ENCODE measurements at regions not wholly inside any gene's neighbourhood (a gene's known extent, or its start where the extent isn't known, plus 50 kb on each side); places are given as distances from the start of the nearest gene placed in this dataset.

DNA sequence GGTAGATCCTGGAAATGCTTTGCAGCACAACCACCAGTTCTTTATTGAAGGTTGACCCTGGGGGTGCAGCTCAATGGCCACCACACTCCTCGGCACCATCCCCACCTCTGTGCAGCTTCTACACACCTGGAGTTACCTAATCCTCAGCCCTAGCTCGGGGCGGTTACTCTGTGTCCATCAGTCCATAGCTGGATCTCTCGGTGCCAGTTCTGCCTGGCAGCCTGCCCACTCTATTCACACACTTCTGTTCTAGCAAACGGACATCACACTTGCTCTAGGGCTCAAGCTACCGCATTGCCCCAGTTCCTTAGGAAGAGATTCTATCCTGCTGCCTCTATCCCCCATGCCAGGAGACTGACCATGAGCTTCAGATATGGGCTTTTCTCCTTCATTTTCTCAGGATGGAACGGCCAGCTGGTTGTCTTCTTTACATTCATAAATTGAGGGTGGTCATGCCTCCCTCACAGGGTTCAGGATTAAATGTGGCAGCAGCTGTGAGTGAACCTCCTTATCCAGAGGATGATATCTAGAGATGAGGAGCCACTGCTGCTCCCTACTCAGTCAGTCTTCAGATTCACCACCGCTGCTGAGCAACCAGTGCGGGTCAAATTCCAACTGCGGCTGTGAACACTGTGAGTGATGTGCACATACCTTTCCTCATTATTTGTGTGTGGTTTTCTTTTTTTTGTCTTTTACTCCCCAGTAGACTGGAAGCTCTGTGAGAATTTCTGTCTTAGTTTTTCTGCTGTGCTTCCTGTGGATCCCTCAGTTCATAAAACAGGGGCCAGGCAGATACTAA lies 66.9 kb upstream of the TRIB2 start:
- H3K4me1 ChIP-seq (ENCODE audit: control insufficient read depth in 2 of 2, insufficient read depth in 2 of 2, low read length in 2 of 2), result no peaks in the 10 kb centered on the region
- no peak overlapping the region for H3K4me3 Mint-ChIP-seq
- peaks cover 0 to 12% (median 0%) of the 10 kb centered on the region in 3 experiments for H3K9me3 ChIP-seq (ENCODE audit: control insufficient read depth in 2 of 3, low read length in 3 of 3)
- H3K9me3 Mint-ChIP-seq, result peaks cover 0 to 24% (median 11%) of the 10 kb centered on the region in 11 donors
- ChIA-PET POLR2A (interaction anchor here (1.0 kb wide), 1 partner anchor 133 kb away, joined by 3 read pairs; no protein-coding TSS in a partner anchor), CTCF (interaction anchor here (1.1 kb wide), 1 partner anchor 12 kb away, joined by 3 read pairs; no protein-coding TSS in a partner anchor)
- H3K4me3 ChIP-seq (ENCODE audit: low read length), result no peak overlapping the region
- peaks cover 0 to 20% (median 0%) of the 10 kb centered on the region in 5 donors for H3K27me3 Mint-ChIP-seq
- intact Hi-C loops (cut with micrococcal nuclease), result no loop called here
- H3K4me1 Mint-ChIP-seq, result peaks cover 2 to 30% (median 10%) of the 10 kb centered on the region in 7 donors
- DNase-seq, result no peak
- ATAC-seq, result no peak
- peak overlapping the region in 1 of 9 donors; percentile 76 for H3K27ac Mint-ChIP-seq
- peaks cover 0 to 11% (median 0%) of the 10 kb centered on the region in 5 donors for H3K36me3 Mint-ChIP-seq
- H3K36me3 ChIP-seq (ENCODE audit: control insufficient read depth in 2 of 3, insufficient read depth in 3 of 3, low read length in 3 of 3), result no peaks in the 10 kb centered on the region
- H3K27ac ChIP-seq (ENCODE audit: low read depth, low read length), result no peak overlapping the region
- no peaks in the 10 kb centered on the region for H3K27me3 ChIP-seq (ENCODE audit: control insufficient read depth in 2 of 2, insufficient read depth in 2 of 2, low read length in 2 of 2)

DNA sequence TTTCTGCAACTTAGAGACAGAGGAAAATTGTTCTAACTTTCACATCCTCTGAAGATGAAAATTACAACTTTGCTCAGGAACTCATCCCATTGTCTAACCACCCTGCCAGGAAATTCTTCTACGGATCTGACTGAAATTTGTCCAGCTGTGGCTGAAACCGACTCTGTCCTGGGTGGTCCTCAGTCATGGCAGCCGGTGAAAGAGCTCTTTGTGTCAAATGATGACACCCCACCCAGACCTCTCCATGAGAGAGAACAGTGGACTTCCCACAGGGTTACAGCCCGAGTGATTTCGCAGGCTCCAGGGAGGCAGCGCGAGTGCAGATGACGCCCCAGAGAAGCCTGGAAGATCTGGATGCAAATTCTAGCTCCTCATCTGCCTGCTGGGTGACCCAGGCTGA lies 65.1 kb upstream of the TRIB2 start:
- Mint-ChIP-seq H3K36me3 (peaks cover 0 to 5% (median 0%) of the 10 kb centered on the region in 5 donors), H3K27ac (peak overlapping the region in 1 of 9 donors; percentile 42), H3K9me3 (peaks cover 0 to 10% (median 4%) of the 10 kb centered on the region in 11 donors), H3K27me3 (peaks cover 0 to 19% (median 0%) of the 10 kb centered on the region in 5 donors), H3K4me1 (peaks cover 2 to 37% (median 11%) of the 10 kb centered on the region in 7 donors), H3K4me3 (no peak overlapping the region)
- H3K4me3 ChIP-seq (ENCODE audit: low read length), result no peak overlapping the region
- intact Hi-C loops (cut with micrococcal nuclease), result no loop called here
- ChIA-PET POLR2A (no interaction called here), CTCF (interaction anchor here (1.0 kb wide), 1 partner anchor 237 kb away, joined by 3 read pairs; no protein-coding TSS in a partner anchor)
- H3K9me3 ChIP-seq (ENCODE audit: control insufficient read depth in 2 of 3, low read length in 3 of 3), result peaks cover 0 to 4% (median 0%) of the 10 kb centered on the region in 3 experiments
- ATAC-seq (no peak), DNase-seq (no peak)
- H3K27me3 ChIP-seq (ENCODE audit: control insufficient read depth in 2 of 2, insufficient read depth in 2 of 2, low read length in 2 of 2), result no peaks in the 10 kb centered on the region
- no peaks in the 10 kb centered on the region for H3K4me1 ChIP-seq (ENCODE audit: control insufficient read depth in 2 of 2, insufficient read depth in 2 of 2, low read length in 2 of 2)
- H3K27ac ChIP-seq (ENCODE audit: low read depth, low read length), result no peak overlapping the region
- H3K36me3 ChIP-seq (ENCODE audit: control insufficient read depth in 2 of 3, insufficient read depth in 3 of 3, low read length in 3 of 3), result no peaks in the 10 kb centered on the region

DNA sequence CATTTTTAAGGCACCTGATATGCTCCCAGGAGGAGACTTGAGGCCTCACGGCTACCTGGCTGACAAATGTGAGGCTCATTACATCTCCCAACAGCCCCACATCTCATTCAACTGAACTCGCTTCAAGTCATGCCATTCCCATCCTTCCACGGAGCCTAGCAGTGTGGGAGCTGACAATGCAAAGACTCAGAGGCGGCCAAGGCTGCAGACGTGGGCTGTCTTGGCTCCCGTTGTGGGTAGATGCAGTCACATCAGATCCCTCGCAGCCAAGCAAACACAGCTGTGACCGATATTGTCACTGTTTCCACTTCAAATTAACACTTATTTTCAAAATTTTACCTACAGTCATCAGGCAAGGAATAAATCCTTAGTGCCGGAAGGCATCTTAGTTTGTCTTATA lies 64.0 kb upstream of the TRIB2 start:
- CTCF ChIA-PET, result interaction anchor here (1.0 kb wide), 1 partner anchor 238 kb away, joined by 3 read pairs; no protein-coding TSS in a partner anchor
- DNase-seq (no peak), ATAC-seq (no peak)
- intact Hi-C loops (cut with micrococcal nuclease), result no loop called here
- H3K27me3 ChIP-seq (ENCODE audit: control insufficient read depth in 2 of 2, insufficient read depth in 2 of 2, low read length in 2 of 2), result no peaks in the 10 kb centered on the region
- H3K36me3 Mint-ChIP-seq, result peaks cover 0 to 4% (median 0%) of the 10 kb centered on the region in 5 donors
- H3K4me1 Mint-ChIP-seq, result peaks cover 3 to 45% (median 18%) of the 10 kb centered on the region in 7 donors
- no peaks in the 10 kb centered on the region for H3K36me3 ChIP-seq (ENCODE audit: control insufficient read depth in 2 of 3, insufficient read depth in 3 of 3, low read length in 3 of 3)
- POLR2A ChIA-PET, result no interaction called here
- H3K4me1 ChIP-seq (ENCODE audit: control insufficient read depth in 2 of 2, insufficient read depth in 2 of 2, low read length in 2 of 2), result no peaks in the 10 kb centered on the region
- H3K27ac ChIP-seq (ENCODE audit: low read depth, low read length), result no peak overlapping the region
- peaks cover 0 to 15% (median 0%) of the 10 kb centered on the region in 5 donors for H3K27me3 Mint-ChIP-seq
- H3K27ac Mint-ChIP-seq, result no peak overlapping the region
- no peak overlapping the region for H3K4me3 ChIP-seq (ENCODE audit: low read length)
- peaks cover 0 to 3% (median 0%) of the 10 kb centered on the region in 11 donors for H3K9me3 Mint-ChIP-seq
- no peaks in the 10 kb centered on the region for H3K9me3 ChIP-seq (ENCODE audit: control insufficient read depth in 2 of 3, low read length in 3 of 3)
- H3K4me3 Mint-ChIP-seq, result no peak overlapping the region

DNA sequence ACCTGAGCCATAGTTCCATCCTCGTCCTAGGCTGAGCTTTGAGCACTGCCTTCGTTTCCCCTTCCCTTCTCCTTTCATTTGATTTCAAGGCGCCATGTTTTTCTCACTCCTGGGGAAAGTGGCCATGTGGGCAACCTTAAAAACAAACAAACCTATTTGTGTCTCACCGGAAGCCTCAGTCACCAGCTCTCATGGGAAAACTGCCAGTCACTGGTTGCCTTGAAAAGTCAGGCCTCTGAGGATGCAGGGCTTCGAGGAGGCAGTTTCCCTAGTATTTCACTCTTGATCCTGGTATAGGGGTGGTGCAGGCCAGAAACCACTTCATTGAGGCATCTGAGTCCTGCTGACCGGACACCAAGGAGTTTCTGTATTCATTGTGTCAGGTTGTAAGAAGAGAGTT lies 59.2 kb upstream of the TRIB2 start:
- intact Hi-C loops (cut with micrococcal nuclease), result loop anchor here in 1 of 2 donors (5.0 kb wide), 1 partner anchor 50 kb away; no protein-coding TSS in a partner anchor
- ChIA-PET CTCF (interaction anchor here (0.6 kb wide), 1 partner anchor 373 kb away, joined by 4 read pairs; no protein-coding TSS in a partner anchor), POLR2A (interaction anchor here (0.6 kb wide), 1 partner anchor 74 kb away, joined by 3 read pairs; no protein-coding TSS in a partner anchor)
- no peaks in the 10 kb centered on the region for H3K36me3 ChIP-seq (ENCODE audit: control insufficient read depth in 2 of 3, insufficient read depth in 3 of 3, low read length in 3 of 3)
- H3K9me3 ChIP-seq (ENCODE audit: control insufficient read depth in 2 of 3, low read length in 3 of 3), result no peaks in the 10 kb centered on the region
- H3K27me3 Mint-ChIP-seq, result no peaks in the 10 kb centered on the region
- peaks cover 0 to 4% (median 0%) of the 10 kb centered on the region in 5 donors for H3K36me3 Mint-ChIP-seq
- H3K4me3 ChIP-seq (ENCODE audit: low read length), result no peak overlapping the region
- no peaks in the 10 kb centered on the region for H3K27me3 ChIP-seq (ENCODE audit: control insufficient read depth in 2 of 2, insufficient read depth in 2 of 2, low read length in 2 of 2)
- H3K27ac Mint-ChIP-seq, result peak overlapping the region in 3 of 9 donors; percentile 8 to 49 (median 23)
- H3K4me3 Mint-ChIP-seq, result no peak overlapping the region
- H3K9me3 Mint-ChIP-seq, result peaks cover 0 to 12% (median 2%) of the 10 kb centered on the region in 11 donors
- no peak for ATAC-seq
- peaks cover 8 to 36% (median 22%) of the 10 kb centered on the region in 7 donors for H3K4me1 Mint-ChIP-seq
- DNase-seq, result no peak
- peaks cover 0 to 9% of the 10 kb centered on the region in 2 donors for H3K4me1 ChIP-seq (ENCODE audit: control insufficient read depth in 2 of 2, insufficient read depth in 2 of 2, low read length in 2 of 2)
- H3K27ac ChIP-seq (ENCODE audit: low read depth, low read length), result no peak overlapping the region

DNA sequence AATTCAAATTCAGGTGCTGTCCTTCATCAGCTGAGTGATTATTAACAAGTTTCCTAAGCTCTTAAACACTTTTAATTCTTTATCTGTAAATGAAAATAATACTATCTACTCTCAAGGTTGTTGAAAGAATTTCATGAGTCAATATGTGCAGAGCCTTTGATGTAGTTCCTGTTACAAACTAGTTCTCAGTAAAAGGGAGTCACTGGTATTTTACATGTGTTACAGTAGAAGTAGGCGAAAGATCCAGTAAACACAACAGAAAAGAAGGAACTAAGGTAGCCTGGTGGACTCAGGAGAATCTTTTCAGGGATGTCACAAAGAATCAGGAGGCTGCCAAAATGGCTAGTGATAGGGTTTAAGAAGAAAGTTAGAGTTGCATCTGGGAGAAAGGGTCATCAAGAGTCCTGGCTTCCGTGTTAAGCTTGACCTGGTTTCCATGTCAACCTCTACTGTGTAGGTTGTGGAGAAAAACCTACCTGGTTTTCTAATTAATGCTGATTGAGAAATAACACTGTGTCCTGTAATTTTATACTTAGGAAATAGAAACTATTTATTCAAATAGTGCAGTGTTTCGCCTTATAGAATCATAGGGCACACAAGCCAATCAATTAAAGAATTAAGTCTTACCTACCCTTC lies 58.3 kb upstream of the TRIB2 start:
- H3K27ac ChIP-seq (ENCODE audit: low read depth, low read length), result no peak overlapping the region
- no peaks in the 10 kb centered on the region for H3K9me3 ChIP-seq (ENCODE audit: control insufficient read depth in 2 of 3, low read length in 3 of 3)
- CTCF ChIA-PET, result no interaction called here
- peaks cover 0 to 9% of the 10 kb centered on the region in 2 donors for H3K4me1 ChIP-seq (ENCODE audit: control insufficient read depth in 2 of 2, insufficient read depth in 2 of 2, low read length in 2 of 2)
- no peaks in the 10 kb centered on the region for H3K36me3 ChIP-seq (ENCODE audit: control insufficient read depth in 2 of 3, insufficient read depth in 3 of 3, low read length in 3 of 3)
- peak overlapping the region in 4 of 9 donors; percentile 0 to 49 (median 36) for H3K27ac Mint-ChIP-seq
- no peak overlapping the region for H3K4me3 ChIP-seq (ENCODE audit: low read length)
- peaks cover 8 to 36% (median 22%) of the 10 kb centered on the region in 7 donors for H3K4me1 Mint-ChIP-seq
- H3K27me3 Mint-ChIP-seq, result peaks cover 0 to 3% (median 0%) of the 10 kb centered on the region in 5 donors
- H3K9me3 Mint-ChIP-seq, result peaks cover 0 to 12% (median 2%) of the 10 kb centered on the region in 11 donors
- intact Hi-C loops (cut with micrococcal nuclease), result loop anchor here in 1 of 2 donors (5.0 kb wide), 1 partner anchor 49 kb away; no protein-coding TSS in a partner anchor
- H3K36me3 Mint-ChIP-seq, result peaks cover 0 to 4% (median 0%) of the 10 kb centered on the region in 5 donors
- ATAC-seq, result no peak
- no peaks in the 10 kb centered on the region for H3K27me3 ChIP-seq (ENCODE audit: control insufficient read depth in 2 of 2, insufficient read depth in 2 of 2, low read length in 2 of 2)
- DNase-seq, result peak in 1 of 9 donors; percentile 7
- H3K4me3 Mint-ChIP-seq, result peak overlapping the region in 2 of 10 donors; percentile 3 to 8
- POLR2A ChIA-PET, result interaction anchor here (0.6 kb wide), 1 partner anchor 75 kb away, joined by 3 read pairs; no protein-coding TSS in a partner anchor

DNA sequence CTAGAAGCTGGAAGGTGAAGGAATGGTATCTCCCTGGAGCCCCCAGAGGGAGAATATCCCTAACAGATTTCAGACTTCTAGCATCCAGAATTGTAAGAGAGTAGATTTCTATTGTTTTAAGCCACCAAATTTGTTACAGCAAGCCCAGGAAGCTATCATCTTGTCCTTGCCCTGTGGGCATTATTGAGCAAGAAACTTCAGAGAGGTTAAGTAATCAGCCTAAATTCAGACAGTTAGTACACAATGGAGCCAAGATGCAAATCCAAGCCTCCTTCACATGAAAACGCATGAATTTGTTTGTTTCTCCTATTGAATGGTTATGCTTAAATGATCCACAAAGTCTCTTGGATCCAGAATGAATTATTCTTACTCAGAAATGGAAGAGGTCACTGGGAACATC lies 55.2 kb upstream of the TRIB2 start:
- Mint-ChIP-seq H3K4me1 (peaks cover 8 to 32% (median 20%) of the 10 kb centered on the region in 7 donors), H3K4me3 (no peak overlapping the region), H3K27me3 (peaks cover 0 to 8% (median 0%) of the 10 kb centered on the region in 5 donors), H3K9me3 (peaks cover 2 to 26% (median 7%) of the 10 kb centered on the region in 11 donors), H3K27ac (no peak overlapping the region), H3K36me3 (peaks cover 0 to 12% (median 6%) of the 10 kb centered on the region in 5 donors)
- no peak for ATAC-seq
- Histone ChIP-seq H3K27me3 (ENCODE audit: control insufficient read depth in 2 of 2, insufficient read depth in 2 of 2, low read length in 2 of 2) (no peaks in the 10 kb centered on the region), H3K36me3 (ENCODE audit: control insufficient read depth in 2 of 3, insufficient read depth in 3 of 3, low read length in 3 of 3) (no peaks in the 10 kb centered on the region), H3K4me3 (ENCODE audit: low read length) (no peak overlapping the region), H3K4me1 (ENCODE audit: control insufficient read depth in 2 of 2, insufficient read depth in 2 of 2, low read length in 2 of 2) (peaks cover 0 to 9% of the 10 kb centered on the region in 2 donors), H3K9me3 (ENCODE audit: control insufficient read depth in 2 of 3, low read length in 3 of 3) (peaks cover 0 to 3% (median 0%) of the 10 kb centered on the region in 3 experiments), H3K27ac (ENCODE audit: low read depth, low read length) (no peak overlapping the region)
- ChIA-PET POLR2A (interaction anchor here (0.7 kb wide), 1 partner anchor 248 kb away, joined by 3 read pairs; no protein-coding TSS in a partner anchor), CTCF (interaction anchor here (1.4 kb wide), 1 partner anchor 12 kb away, joined by 3 read pairs; no protein-coding TSS in a partner anchor)
- intact Hi-C loops (cut with micrococcal nuclease), result no loop called here
- no peak for DNase-seq

Measured in naive thymus-derived CD4-positive, alpha-beta T cell (primary cell).